T47D (cell line): ENCODE measurements at regions not wholly inside any gene's neighbourhood (a gene's known extent, or its start where the extent isn't known, plus 50 kb on each side); places are given as distances from the start of the nearest gene placed in this dataset.
A peak's percentile ranks its signal among the peaks of the same experiment; 100 is the strongest.

Experiments used
- DNase-seq, 2 experiments: peaks; one replicate each; pipeline versions ENCODE4 v3.0.0 to v3.0.0-alpha.2; 2011 to 2012; ENCODE audit warnings: low read depth in 1 of 2, low spot score in 1 of 2
- JUND ChIP-seq: IDR thresholded peaks from 2 replicates; pipeline ENCODE4 v1.6.1; 2012; ENCODE audit warnings: low read depth
- in situ Hi-C: cut with HindIII; loops from 2 replicates; pipeline ENCODE4 v1.10.0; 2016; ENCODE audit warnings: low sequenced_read_pairs, low pct_unique_long_range_greater_than_20kb

DNA sequence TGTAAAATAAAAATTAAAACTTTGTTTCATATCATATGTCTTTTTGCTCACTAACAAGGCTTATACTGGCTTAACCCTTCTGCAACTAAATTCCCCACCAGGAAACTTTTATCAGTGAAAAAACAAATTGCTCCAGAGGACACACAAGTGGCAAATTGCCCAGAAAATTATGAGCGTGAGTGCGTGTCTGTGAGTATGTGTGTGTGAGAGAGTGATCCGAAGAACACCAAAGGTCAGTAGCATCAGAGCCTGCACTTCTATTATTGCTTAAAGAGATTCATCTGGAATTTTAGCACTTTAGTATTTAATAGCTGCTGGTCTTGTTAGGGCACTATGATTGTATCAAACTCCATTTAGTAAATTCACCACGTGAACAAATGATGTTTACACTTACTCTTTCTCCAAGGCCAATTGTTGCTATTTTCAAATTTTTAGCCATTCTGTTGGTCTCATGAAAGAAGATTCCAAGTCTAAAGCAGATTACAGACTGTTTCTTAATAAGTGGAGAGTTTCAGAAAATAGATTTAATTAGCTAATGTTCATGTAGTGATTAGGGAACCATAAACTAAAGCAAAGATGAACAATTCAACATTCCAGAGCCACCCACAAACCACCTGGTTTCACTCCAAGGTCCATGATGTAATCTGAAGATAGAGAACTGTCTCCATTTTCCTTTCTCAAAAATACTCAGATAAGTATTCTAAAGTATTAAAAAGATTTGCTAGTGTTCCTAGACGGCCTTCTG, 91.1 kb upstream of the IL12A start:
- no peak for TF ChIP-seq JUND
- in situ Hi-C loops: no loop called here
- DNase-seq: no peak

DNA sequence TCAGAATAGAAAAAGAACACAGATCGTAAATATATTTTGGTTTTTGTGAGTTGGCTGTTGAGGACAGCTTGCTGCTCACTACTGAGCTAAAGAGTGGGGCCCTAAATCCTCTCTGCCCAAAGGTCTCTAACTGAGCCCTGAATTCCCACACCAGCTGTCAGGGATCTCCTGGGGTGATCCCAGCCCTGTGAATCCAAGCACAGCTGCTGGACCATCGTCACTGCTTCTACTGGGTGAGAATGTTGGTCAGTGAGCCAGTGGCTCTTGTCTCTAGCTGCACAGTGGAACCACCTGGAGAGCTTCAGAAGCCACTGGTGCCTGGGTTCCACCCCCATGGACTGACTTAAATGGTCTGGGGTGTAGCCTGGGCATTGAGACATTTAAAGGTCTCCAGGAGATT, 90.5 kb upstream of the IL12A start:
- no peak for DNase-seq
- TF ChIP-seq JUND: no peak
- in situ Hi-C loops: no loop called here

DNA sequence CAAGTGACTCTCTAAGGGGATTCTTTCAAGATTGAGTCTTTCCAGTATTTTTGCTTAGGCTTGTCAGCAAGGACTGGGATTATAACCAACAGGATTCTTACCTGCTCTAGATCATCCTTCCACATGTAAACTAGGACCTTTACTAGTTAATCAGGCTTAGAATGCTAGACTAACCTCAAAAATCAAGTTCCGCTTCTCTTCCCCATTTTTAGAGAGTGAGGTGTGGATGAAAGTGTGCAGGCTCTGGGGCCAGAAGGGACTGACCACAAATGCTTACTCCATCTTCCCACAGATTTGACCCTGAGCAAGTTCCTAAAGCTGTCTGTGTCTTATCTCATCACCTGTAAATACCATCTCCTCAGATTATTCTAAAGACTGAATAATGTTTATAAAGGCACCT, 89.5 kb upstream of the IL12A start:
- TF ChIP-seq JUND: no peak
- in situ Hi-C loops: no loop called here
- no peak for DNase-seq

DNA sequence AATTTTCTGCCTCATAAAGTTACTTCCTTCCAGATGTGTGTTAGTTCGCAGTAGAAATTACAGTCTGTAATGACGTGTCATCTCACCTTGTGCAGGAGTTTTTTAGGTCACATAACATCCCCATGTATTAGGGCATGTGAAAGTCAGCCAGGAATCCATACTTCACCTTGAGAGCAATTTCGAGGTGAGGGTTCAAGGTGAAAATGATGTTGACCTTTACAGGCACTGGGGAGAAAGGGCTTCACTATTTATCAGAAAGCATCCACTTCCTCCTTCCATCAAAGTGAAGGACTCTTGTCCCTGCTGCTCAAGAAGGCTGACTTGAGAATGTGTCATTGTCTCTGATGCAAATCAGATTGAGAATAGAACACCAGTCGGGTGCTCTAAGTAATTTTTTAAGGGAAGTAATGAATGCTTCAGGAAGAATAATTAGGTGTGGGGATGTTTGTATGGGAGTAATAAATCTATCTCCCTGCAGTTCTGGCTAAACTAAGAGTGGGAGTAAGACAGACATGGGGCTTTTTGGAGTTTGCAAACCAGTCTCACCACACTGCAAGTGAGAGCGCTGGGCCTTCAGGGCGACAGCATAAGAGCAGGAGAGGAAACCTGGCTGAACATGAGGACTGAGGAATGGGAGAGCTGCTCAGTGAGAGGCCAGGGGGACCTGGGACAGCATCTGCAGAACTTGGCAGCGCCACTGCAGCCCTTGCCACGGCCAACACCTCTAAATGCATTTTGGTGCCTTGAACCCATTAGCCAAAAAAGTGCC, 85.9 kb upstream of the IL12A start:
- no peak for TF ChIP-seq JUND
- in situ Hi-C loops: no loop called here
- no peak for DNase-seq

DNA sequence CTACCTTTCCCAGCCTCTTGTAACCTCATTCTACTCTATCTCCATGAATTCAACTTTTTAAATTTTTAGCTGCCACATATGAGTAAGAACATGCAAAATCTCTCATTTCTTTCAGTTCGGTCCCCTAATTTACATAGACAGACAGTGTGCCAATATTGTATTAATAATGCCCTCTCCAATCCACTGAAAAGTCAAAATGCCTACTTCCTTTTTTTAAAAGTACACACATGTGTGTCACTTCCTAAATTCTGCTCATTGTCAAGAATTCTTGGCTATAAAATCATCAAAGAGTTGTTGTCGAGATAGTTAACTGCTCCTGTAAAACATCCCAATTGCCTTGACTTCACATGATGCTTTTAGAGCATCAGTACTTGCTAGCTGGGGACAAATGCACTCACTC, 84.2 kb upstream of the IL12A start:
- TF ChIP-seq JUND: no peak
- DNase-seq: no peak
- in situ Hi-C loops: no loop called here

DNA sequence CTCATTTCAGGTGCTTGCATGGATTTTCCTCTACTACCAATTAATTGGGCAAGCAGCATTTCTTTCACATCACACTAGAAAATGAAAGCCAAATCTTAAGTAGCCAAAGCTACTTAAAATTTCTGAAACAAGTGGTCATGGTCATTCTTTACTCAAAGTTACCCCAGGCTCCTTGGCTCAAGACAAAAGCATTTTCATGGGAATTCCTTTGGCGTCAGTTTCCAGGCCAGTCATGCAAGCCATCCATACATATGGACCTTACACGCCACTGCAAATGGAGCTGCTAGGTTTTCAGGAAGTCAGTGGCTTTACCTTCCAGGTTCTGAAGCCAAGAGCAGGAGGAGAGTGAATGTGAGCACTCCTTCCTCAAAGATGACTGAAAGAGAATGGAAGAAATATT, 83.7 kb upstream of the IL12A start:
- DNase-seq: no peak
- no peak for TF ChIP-seq JUND
- in situ Hi-C loops: no loop called here

DNA sequence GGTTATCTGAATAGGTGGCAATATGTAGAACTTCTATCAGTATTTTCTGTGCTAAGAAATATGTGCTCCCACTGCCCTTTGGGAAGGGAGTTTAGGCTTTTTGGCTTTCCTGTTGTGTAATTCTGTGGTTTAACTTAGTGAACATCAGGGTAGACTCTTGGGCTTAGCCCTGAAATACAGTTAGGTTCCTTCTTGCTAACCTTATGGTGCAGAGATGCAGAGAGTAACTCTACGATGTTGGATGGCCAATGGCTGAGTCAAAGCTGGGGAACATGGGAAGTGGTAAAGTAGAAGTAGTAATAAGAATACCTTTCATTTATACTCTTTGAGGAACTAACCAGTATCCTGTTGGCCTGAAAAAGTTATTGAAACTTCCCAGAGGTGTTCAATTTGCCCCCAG, 80.8 kb upstream of the IL12A start:
- no peak for DNase-seq
- TF ChIP-seq JUND: no peak
- in situ Hi-C loops: no loop called here

DNA sequence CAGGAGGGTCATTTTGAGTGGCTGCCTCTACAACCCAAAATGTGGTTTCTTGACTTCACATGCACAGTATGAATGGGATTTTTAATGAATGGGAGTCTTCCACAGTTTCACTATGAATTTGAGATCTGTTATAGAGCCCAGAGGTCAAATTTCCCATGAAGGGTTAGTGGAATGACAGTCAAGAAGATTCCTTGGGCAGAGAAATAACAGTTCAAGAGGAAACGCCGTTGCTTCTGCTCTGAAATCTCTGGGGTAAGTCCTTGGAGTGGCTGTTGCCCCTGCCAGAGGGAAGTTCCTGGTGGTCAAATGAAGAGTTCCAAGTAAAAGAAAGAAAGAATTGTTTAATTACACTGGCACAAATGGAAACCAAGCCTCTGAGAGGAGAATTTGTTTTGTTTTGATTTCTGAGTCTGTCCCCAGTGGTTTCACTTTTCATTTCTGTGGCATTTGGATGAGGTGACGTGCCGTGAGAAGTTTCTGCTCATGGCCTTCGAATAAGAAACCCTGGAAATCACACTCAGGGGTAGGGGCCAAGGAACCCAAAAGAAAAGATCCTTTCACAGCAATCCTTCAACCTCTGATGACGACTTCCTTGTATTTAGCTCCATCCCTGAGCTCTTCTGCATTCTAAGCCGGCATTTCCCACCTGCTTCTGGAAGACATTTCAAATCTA, 77.5 kb upstream of the IL12A start:
- in situ Hi-C loops: no loop called here
- no peak for TF ChIP-seq JUND
- DNase-seq: peak in 1 of 2 experiments; percentile 41

DNA sequence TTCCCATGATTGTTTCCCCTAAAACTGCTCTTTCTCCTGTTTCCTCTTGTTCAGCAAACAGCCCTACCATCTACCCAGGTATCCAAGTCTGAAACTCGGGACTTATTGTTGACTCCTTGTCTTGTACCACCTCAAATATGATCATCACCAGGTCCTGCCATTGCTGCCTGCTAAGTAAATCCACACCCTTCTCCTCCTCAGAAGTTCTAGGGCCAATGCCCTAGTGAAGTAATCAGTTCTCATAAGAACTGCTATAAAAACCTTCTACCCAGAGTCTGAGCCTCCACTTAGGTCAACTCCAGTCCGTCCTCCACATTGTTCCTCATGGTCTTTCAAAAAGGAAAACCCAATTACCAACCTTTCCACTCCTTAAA, 77.0 kb upstream of the IL12A start:
- no peak for DNase-seq
- in situ Hi-C loops: no loop called here
- no peak for TF ChIP-seq JUND

DNA sequence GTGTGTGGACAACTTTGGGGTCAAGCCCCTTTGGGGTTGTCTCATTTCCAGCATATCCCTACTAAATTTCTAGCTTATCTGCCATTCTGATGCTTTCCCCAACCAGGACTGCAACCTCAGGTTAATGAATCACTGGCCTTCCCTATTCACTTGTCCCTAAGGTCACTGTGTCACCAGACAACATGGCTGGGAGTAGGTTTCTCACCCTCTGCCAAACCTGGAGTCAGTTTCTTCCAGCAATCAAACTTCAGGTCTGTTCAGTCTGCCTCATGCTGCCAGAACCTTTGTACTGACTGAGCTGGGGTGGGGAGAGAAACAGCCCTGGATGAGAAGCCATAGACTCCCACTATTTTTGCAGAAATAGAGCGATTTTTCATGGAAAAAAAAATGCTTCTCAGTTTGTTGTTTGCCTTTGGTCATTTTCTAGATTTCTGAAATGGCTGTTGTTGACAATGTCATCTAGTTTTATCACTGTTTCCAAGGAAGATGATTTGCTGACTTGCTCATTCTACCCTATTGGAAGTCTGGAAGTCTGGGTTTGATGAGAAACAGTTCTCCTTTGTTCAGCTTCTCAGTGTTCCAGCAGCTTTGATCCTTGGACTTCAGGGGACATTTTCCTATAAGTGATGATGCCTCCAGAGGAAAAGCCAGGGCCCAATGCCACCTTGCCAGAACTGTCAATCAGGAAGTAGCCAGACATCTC, 74.8 kb upstream of the IL12A start:
- TF ChIP-seq JUND: no peak
- in situ Hi-C loops: no loop called here
- DNase-seq: no peak

DNA sequence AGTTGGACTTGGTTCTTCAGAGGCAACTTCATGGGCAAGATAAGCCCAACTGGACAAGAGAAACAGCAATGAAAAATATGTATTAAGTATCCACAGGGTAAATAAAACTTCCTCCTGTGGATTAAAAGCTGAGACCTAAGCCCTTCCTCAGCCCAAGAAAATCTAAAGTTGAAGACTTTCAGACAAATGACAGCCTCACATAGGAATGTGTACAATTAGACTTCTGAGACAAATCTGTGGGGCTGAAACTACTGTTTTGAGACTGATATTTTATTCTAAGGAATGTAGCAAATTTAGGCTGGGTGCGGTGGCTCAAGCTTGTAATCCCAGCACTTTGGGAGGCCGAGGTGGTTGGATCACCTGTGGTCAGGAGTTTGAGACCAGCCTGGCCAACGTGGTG, 74.2 kb upstream of the IL12A start:
- DNase-seq: no peak
- in situ Hi-C loops: no loop called here
- TF ChIP-seq JUND: no peak

DNA sequence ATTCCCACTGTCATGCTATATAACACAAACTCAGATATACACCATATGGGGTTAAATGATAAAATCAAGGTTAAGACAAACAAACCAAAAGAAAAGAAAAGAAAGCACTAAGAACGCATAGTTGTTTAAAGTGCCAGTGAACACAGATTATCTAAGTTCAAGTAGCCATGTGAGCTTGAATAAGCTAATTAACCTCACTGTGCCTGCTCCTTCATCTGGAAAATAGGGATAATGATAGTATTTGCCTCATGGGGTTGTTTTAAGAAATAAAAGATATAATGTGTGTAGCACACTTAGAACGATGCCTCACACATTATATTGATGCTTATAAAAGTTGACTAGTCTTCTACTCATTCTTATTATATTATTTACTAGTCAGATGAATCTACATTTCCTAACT, 72.6 kb upstream of the IL12A start:
- no peak for DNase-seq
- TF ChIP-seq JUND: no peak
- in situ Hi-C loops: no loop called here

DNA sequence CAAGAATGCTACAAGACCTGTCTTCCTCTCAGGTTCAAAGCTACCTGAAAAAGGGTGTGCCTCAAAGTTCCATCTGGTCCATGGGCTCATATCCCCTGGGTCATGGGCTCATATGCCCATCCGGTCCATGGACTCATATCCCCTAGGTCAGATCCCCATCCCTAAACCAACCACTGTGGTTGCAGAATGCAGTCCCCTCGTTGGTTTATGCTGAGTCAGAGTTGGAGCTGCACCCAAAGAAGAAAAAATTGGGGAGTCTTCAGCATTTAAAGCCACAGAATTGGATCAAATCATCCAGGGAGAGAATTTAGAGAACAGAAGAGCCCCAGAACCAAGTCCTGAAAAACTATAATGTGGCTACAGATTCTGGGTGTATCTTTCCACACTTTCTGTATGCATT, 71.5 kb upstream of the IL12A start:
- in situ Hi-C loops: no loop called here
- no peak for DNase-seq
- TF ChIP-seq JUND: no peak
